A549 (cell line): ENCODE measurements at regions not wholly inside any gene's neighbourhood (a gene's known extent, or its start where the extent isn't known, plus 50 kb on each side); places are given as distances from the start of the nearest gene placed in this dataset.

ENCODE experiments used
- ATAC-seq, 2 experiments: fragments of 200-7000 bp in 1 of 2; fragments of >200 bp in 1 of 2; cut with Nextera tagmentation in 1 of 2; cut with Tn5 transposase in 1 of 2; 3 replicates each; pipeline versions ENCODE4 v1.8.0 to v1.9.1; 2018 to 2020; ENCODE audit warnings: mild to moderate bottlenecking in 1 of 2, moderate library complexity in 1 of 2
- CTCF ChIA-PET: fragments of 300-600 bp; sonication (Branson Sonifier 250); formaldehyde crosslinking; extraction: SDS; loops from one replicate; lab custom pipeline; 2021; ENCODE audit warnings: antibody characterized with exemption, inconsistent platforms; lab: Yijun Ruan, JAX
- POLR2A ChIA-PET: fragments of 350-600 bp; formaldehyde crosslinking; extraction: SDS; loops from one replicate; lab custom pipeline; 2021; ENCODE audit warnings: antibody characterized with exemption, inconsistent platforms; lab: Yijun Ruan, JAX
- DNase-seq, 2 experiments: peaks; one replicate each; pipeline versions ENCODE4 v3.0.0 to v3.0.0-alpha.2; 2011 to 2016; ENCODE audit warnings: low read depth in 1 of 2, low spot score in 1 of 2
- FAIRE-seq: peaks from 2 replicates; lab custom pipeline; 2011; peaks lifted over from hg19 to GRCh38; lab: Jason Lieb, UNC
- H3K27ac ChIP-seq, 2 experiments: fragments of >200 bp; sonication (Bioruptor Twin); formaldehyde crosslinking; 3 replicates each; pipeline ENCODE4 v1.5.1; 2016 to 2017
- H3K4me1 ChIP-seq: fragments of >200 bp; sonication (Bioruptor Twin); formaldehyde crosslinking; 3 replicates; pipeline ENCODE4 v1.6.1; 2016
- H3K4me2 ChIP-seq: fragments of >200 bp; sonication (Bioruptor Twin); formaldehyde crosslinking; 3 replicates; pipeline ENCODE4 v1.6.1; 2016
- H3K4me3 ChIP-seq: fragments of >200 bp; sonication (Bioruptor Twin); formaldehyde crosslinking; 3 replicates; pipeline ENCODE4 v1.5.1; 2016
- H3K9me3 ChIP-seq: fragments of >200 bp; sonication (Bioruptor Twin); formaldehyde crosslinking; 3 replicates; pipeline ENCODE4 v1.6.1; 2016
- EHF ChIP-seq: fragments of 250-450 bp; sonication (Bioruptor Pico); IDR thresholded peaks from 2 replicates; pipeline ENCODE4 v1.5.0; 2020; ENCODE audit warnings: mild to moderate bottlenecking
- ELK1 ChIP-seq: fragments of 150-350 bp; IDR thresholded peaks from 2 replicates; pipeline ENCODE4 v1.6.1; 2014; ENCODE audit warnings: low read depth, mild to moderate bottlenecking, low read length
- ESRRA ChIP-seq: fragments of 150-350 bp; IDR thresholded peaks from 2 replicates; pipeline ENCODE4 v1.6.1; 2014; ENCODE audit warnings: mild to moderate bottlenecking, low read length, borderline replicate concordance
- FOSL2 ChIP-seq, 2 experiments: fragments of 450-650 bp in 1 of 2; fragments of >200 bp in 1 of 2; sonication (Bioruptor Twin) in 1 of 2; formaldehyde crosslinking; IDR thresholded peaks; 2 replicates each; pipeline versions ENCODE4 v1.5.0 to v1.6.1; 2016 to 2020; ENCODE audit warnings: mild to moderate bottlenecking in 1 of 2, moderate library complexity in 1 of 2
- GATA3 ChIP-seq: IDR thresholded peaks from 2 replicates; pipeline ENCODE4 v1.6.1; 2012; ENCODE audit warnings: borderline replicate concordance
- HEYL ChIP-seq: fragments of 250-450 bp; sonication (Bioruptor Pico); IDR thresholded peaks from 2 replicates; pipeline ENCODE4 v1.8.0; 2021; ENCODE audit warnings: mild to moderate bottlenecking, moderate library complexity
- HOXA7 ChIP-seq: fragments of 250-450 bp; sonication (Bioruptor Pico); IDR thresholded peaks from 2 replicates; pipeline ENCODE4 v1.5.0; 2020; ENCODE audit warnings: mild to moderate bottlenecking, moderate library complexity
- HOXB13 ChIP-seq: fragments of 250-450 bp; sonication (Bioruptor Pico); IDR thresholded peaks from 2 replicates; pipeline ENCODE4 v1.5.0; 2020; ENCODE audit warnings: low read depth, mild to moderate bottlenecking, moderate library complexity
- JUN ChIP-seq, 2 experiments: fragments of >200 bp; sonication (Bioruptor Twin); formaldehyde crosslinking; IDR thresholded peaks; 2 replicates in 1 of 2; 3 replicates in 1 of 2; pipeline ENCODE4 v1.6.1; 2016 to 2017
- JUNB ChIP-seq: fragments of >200 bp; sonication (Bioruptor Twin); formaldehyde crosslinking; IDR thresholded peaks from 2 replicates; pipeline ENCODE4 v1.6.1; 2016
- KDM1A ChIP-seq: fragments of 200-600 bp; sonication (generic); IDR thresholded peaks from 2 replicates; pipeline ENCODE4 v1.6.1; 2016; ENCODE audit warnings: low read depth, mild to moderate bottlenecking
- MAFK ChIP-seq: fragments of 450-650 bp; IDR thresholded peaks from 2 replicates; pipeline ENCODE4 v1.6.1; 2014; ENCODE audit not compliant: partially characterized antibody
- NR3C1 ChIP-seq: fragments of >200 bp; sonication (Bioruptor Twin); formaldehyde crosslinking; IDR thresholded peaks from 3 replicates; pipeline ENCODE4 v1.6.1; 2017
- PBX3 ChIP-seq: IDR thresholded peaks from 2 replicates; pipeline ENCODE4 v1.6.1; 2012
- POLR2A ChIP-seq: IDR thresholded peaks from 2 replicates; pipeline ENCODE4 v1.6.1; 2012; ENCODE audit warnings: mild to moderate bottlenecking, low read length
- RAD21 ChIP-seq, 2 experiments: fragments of >200 bp in 1 of 2; sonication (Bioruptor Twin) in 1 of 2; formaldehyde crosslinking in 1 of 2; IDR thresholded peaks in 1 of 2; conservative IDR thresholded peaks in 1 of 2; 2 replicates in 1 of 2; 3 replicates in 1 of 2; pipeline ENCODE4 v1.6.1; 2012 to 2018; ENCODE audit warnings: inconsistent platforms in 1 of 2
- RARB ChIP-seq: fragments of 250-450 bp; sonication (Bioruptor Pico); IDR thresholded peaks from 2 replicates; pipeline ENCODE4 v1.8.0; 2021; ENCODE audit warnings: mild to moderate bottlenecking, moderate library complexity
- RFX5 ChIP-seq: fragments of 450-650 bp; IDR thresholded peaks from 2 replicates; pipeline ENCODE4 v1.7.1; 2014; ENCODE audit warnings: antibody characterized with exemption, mild to moderate bottlenecking, moderate library complexity
- SMC3 ChIP-seq: fragments of >200 bp; sonication (Bioruptor Twin); formaldehyde crosslinking; IDR thresholded peaks from 3 replicates; pipeline ENCODE4 v1.6.1; 2018; ENCODE audit warnings: inconsistent platforms
- ZFP36 ChIP-seq: fragments of 450-650 bp; IDR thresholded peaks from 2 replicates; pipeline ENCODE4 v1.6.1; 2014; ENCODE audit warnings: borderline replicate concordance; ENCODE audit not compliant: partially characterized antibody
- ZNF302 ChIP-seq: fragments of 250-450 bp; sonication (Bioruptor Pico); IDR thresholded peaks from 2 replicates; pipeline ENCODE4 v1.9.0; 2021; ENCODE audit warnings: inconsistent platforms, mild to moderate bottlenecking, moderate library complexity
- ZSCAN20 ChIP-seq: fragments of 250-450 bp; sonication (Bioruptor Pico); IDR thresholded peaks from 2 replicates; pipeline ENCODE4 v1.8.0; 2022; ENCODE audit warnings: mild to moderate bottlenecking, moderate library complexity
- WGBS: methylation state at CpG from one replicate; pipeline ENCODE4 v1.1.6; 2017; ENCODE audit errors: missing lambda C conversion rate; 5-methylcytosine and 5-hydroxymethylcytosine counted together
- TF ChIP-seq, protein P1 (sequence below): fragments of >200 bp; sonication (Bioruptor Twin); formaldehyde crosslinking; IDR thresholded peaks from 3 replicates; pipeline ENCODE4 v1.5.1; 2016
- TF ChIP-seq, protein P2 (sequence below): fragments of 450-650 bp; IDR thresholded peaks from 2 replicates; pipeline ENCODE4 v1.6.1; 2014; ENCODE audit warnings: antibody characterized with exemption
- TF ChIP-seq, protein P3 (sequence below): fragments of >200 bp; sonication (Bioruptor Twin); formaldehyde crosslinking; IDR thresholded peaks from 2 replicates; pipeline ENCODE4 v1.6.1; 2016

GRCh38 chr13:53622456-53622855 lies 593.8 kb downstream of the OLFM4 start:
- POLR2A ChIA-PET: no interaction called here
- FAIRE-seq: no peak

GRCh38 chr13:53623146-53623545 lies 594.5 kb downstream of the OLFM4 start:
- WGBS: 0% methylated on average over 2 of the region's 2 CpGs
- TF ChIP-seq, protein P1, sequence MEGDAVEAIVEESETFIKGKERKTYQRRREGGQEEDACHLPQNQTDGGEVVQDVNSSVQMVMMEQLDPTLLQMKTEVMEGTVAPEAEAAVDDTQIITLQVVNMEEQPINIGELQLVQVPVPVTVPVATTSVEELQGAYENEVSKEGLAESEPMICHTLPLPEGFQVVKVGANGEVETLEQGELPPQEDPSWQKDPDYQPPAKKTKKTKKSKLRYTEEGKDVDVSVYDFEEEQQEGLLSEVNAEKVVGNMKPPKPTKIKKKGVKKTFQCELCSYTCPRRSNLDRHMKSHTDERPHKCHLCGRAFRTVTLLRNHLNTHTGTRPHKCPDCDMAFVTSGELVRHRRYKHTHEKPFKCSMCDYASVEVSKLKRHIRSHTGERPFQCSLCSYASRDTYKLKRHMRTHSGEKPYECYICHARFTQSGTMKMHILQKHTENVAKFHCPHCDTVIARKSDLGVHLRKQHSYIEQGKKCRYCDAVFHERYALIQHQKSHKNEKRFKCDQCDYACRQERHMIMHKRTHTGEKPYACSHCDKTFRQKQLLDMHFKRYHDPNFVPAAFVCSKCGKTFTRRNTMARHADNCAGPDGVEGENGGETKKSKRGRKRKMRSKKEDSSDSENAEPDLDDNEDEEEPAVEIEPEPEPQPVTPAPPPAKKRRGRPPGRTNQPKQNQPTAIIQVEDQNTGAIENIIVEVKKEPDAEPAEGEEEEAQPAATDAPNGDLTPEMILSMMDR: no peak
- TF ChIP-seq RFX5 (no peak), NR3C1 (no peak), RAD21 (conservative IDR thresholded peaks at IDR 0.05 in 1 of 2, IDR thresholded peaks at IDR 0.05 in 1 of 2) (no peak), ZNF302 (no peak), ESRRA (no peak), POLR2A (no peak), ZFP36 (no peak), FOSL2 (IDR thresholded peaks at IDR 0.05) (no peak), FOSL2 (CRISPR knock-in tag; IDR thresholded peaks at IDR 0.05) (no peak), HEYL (CRISPR knock-in tag) (no peak), SMC3 (no peak), HOXA7 (CRISPR knock-in tag) (no peak), JUNB (no peak), ZSCAN20 (CRISPR knock-in tag) (no peak), PBX3 (no peak), ELK1 (no peak), JUN (IDR thresholded peaks at IDR 0.05) (no peak), RARB (CRISPR knock-in tag) (no peak)
- TF ChIP-seq, protein P2, sequence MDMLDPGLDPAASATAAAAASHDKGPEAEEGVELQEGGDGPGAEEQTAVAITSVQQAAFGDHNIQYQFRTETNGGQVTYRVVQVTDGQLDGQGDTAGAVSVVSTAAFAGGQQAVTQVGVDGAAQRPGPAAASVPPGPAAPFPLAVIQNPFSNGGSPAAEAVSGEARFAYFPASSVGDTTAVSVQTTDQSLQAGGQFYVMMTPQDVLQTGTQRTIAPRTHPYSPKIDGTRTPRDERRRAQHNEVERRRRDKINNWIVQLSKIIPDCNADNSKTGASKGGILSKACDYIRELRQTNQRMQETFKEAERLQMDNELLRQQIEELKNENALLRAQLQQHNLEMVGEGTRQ: no peak
- ATAC-seq (no peak), DNase-seq (no peak), FAIRE-seq (no peak)
- Histone ChIP-seq H3K9me3 (no peaks in the 10 kb centered on the region), H3K27ac (no peak overlapping the region), H3K4me1 (no peaks in the 10 kb centered on the region), H3K4me3 (no peak overlapping the region), H3K4me2 (no peak overlapping the region)
- ChIA-PET POLR2A (no interaction called here), CTCF (no interaction called here)

More at GRCh38 chr13:53622456-53622855, 593.8 kb downstream of the OLFM4 start:
- WGBS: 0% methylated on average over 2 of the region's 2 CpGs
- no peak overlapping the region for H3K4me2 ChIP-seq
- no peaks in the 10 kb centered on the region for H3K9me3 ChIP-seq
- no peak overlapping the region for H3K27ac ChIP-seq
- CTCF ChIA-PET: no interaction called here
- DNase-seq: no peak
- no peak overlapping the region for H3K4me3 ChIP-seq
- TF ChIP-seq, protein P3, sequence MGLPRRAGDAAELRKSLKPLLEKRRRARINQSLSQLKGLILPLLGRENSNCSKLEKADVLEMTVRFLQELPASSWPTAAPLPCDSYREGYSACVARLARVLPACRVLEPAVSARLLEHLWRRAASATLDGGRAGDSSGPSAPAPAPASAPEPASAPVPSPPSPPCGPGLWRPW: no peak
- TF ChIP-seq NR3C1 (no peak), EHF (CRISPR knock-in tag) (no peak), KDM1A (no peak), MAFK (no peak), GATA3 (no peak), HOXB13 (no peak)
- no peaks in the 10 kb centered on the region for H3K4me1 ChIP-seq
- no peak for ATAC-seq
